Esophagus muscularis mucosa (tissue), 4 donors: ENCODE measurements at regions not wholly inside any gene's neighbourhood (a gene's known extent, or its start where the extent isn't known, plus 50 kb on each side); places are given as distances from the start of the nearest gene placed in this dataset.

Experiments
- DNase-seq: peaks from one replicate; pipeline ENCODE4 v3.0.0-alpha.2; 2017; ENCODE audit errors: extremely low spot score
- H3K27ac ChIP-seq, 4 donors: fragments of 200-600 bp; sonication (generic); replicated peaks in 1 of 4; 1 replicate in 3 of 4; 2 replicates in 1 of 4; pipeline ENCODE4 v1.5.1; 2016 to 2019; ENCODE audit warnings: mild to moderate bottlenecking in 1 of 4
- H3K27me3 ChIP-seq, 4 donors: fragments of 200-600 bp; sonication (generic); one replicate each; pipeline versions ENCODE4 v1.5.1 to v1.6.0; 2016 to 2019
- H3K36me3 ChIP-seq, 4 donors: fragments of 200-600 bp; sonication (generic); one replicate each; pipeline ENCODE4 v1.5.1; 2016 to 2019
- H3K4me1 ChIP-seq, 4 donors: fragments of 200-600 bp; sonication (generic); one replicate each; pipeline ENCODE4 v1.5.1; 2016 to 2019
- H3K4me3 ChIP-seq, 4 donors: fragments of 200-600 bp; sonication (generic); 1 replicate in 2 of 4; 2 replicates in 2 of 4; pipeline ENCODE4 v1.5.1; 2016 to 2019; ENCODE audit warnings: mild to moderate bottlenecking in 4 of 4, moderate library complexity in 1 of 4
- H3K9me3 ChIP-seq, 4 donors: fragments of 200-600 bp; sonication (generic); 1 replicate in 3 of 4; 2 replicates in 1 of 4; pipeline ENCODE4 v1.5.1; 2016 to 2019
- CTCF ChIP-seq, 3 experiments: fragments of 200-600 bp in 2 of 3; fragments of 450-650 bp in 1 of 3; sonication (generic) in 2 of 3; IDR thresholded peaks; one replicate each; pipeline ENCODE4 v1.5.1; 2017 to 2019; ENCODE audit warnings: antibody characterized with exemption in 3 of 3, mild to moderate bottlenecking in 2 of 3, moderate library complexity in 1 of 3
- EP300 ChIP-seq: sonication (generic); formaldehyde crosslinking; IDR thresholded peaks from one replicate; pipeline ENCODE4 v1.6.1; 2017; ENCODE audit warnings: antibody characterized with exemption
- POLR2A ChIP-seq: fragments of 450-650 bp; IDR thresholded peaks from one replicate; pipeline ENCODE4 v1.6.1; 2017; ENCODE audit warnings: antibody characterized with exemption, moderate library complexity, mild to moderate bottlenecking, low read depth
- POLR2AphosphoS5 ChIP-seq, 2 donors: sonication (generic); formaldehyde crosslinking; IDR thresholded peaks; one replicate each; pipeline ENCODE4 v1.6.1; 2017; ENCODE audit warnings: antibody characterized with exemption in 2 of 2
- WGBS: methylation state at CpG from one replicate; pipeline ENCODE4 v1.1.5; 2018; 5-methylcytosine and 5-hydroxymethylcytosine counted together
- intact Hi-C: fragments of 100-400 bp; cut with DNase I; formaldehyde crosslinking; loops from one replicate; pipeline ENCODE4 v1.15.1; 2023

- no peak overlapping the region for H3K4me3 ChIP-seq
- H3K27ac ChIP-seq: no peak overlapping the region
- no peaks in the 10 kb centered on the region for H3K27me3 ChIP-seq
- intact Hi-C loops: no loop called here
- DNase-seq: no peak
- H3K9me3 ChIP-seq: peaks cover 0 to 13% (median 0%) of the 10 kb centered on the region in 4 donors
- H3K4me1 ChIP-seq: no peaks in the 10 kb centered on the region
- WGBS: 95% methylated on average over 3 of the region's 3 CpGs
- H3K36me3 ChIP-seq: no peaks in the 10 kb centered on the region
- TF ChIP-seq EP300: no peak
- TF ChIP-seq POLR2A: no peak
- TF ChIP-seq POLR2AphosphoS5 (IDR thresholded peaks at IDR 0.05): no peak
Measured at GRCh38 chr6:153931431-153931830, 107.6 kb upstream of the OPRM1 start.

- H3K27ac ChIP-seq: no peak overlapping the region
- intact Hi-C loops: no loop called here
- TF ChIP-seq EP300 (no peak), POLR2A (no peak), CTCF (IDR thresholded peaks at IDR 0.05) (no peak), POLR2AphosphoS5 (IDR thresholded peaks at IDR 0.05) (no peak)
Measured at GRCh38 chr6:153927867-153928266, 111.2 kb upstream of the OPRM1 start.

GRCh38 chr6:153898360-153899059, 140.5 kb upstream of the OPRM1 start:
- no peak for TF ChIP-seq EP300
- no peak for TF ChIP-seq POLR2AphosphoS5 (IDR thresholded peaks at IDR 0.05)
- no peak for TF ChIP-seq POLR2A
- TF ChIP-seq CTCF (IDR thresholded peaks at IDR 0.05): no peak
- no peak for DNase-seq
- 74% methylated on average over 8 of the region's 8 CpGs for WGBS

More at GRCh38 chr6:153927867-153928266, 111.2 kb upstream of the OPRM1 start:
- WGBS: 98% methylated on average over 1 of the region's 1 CpG
- Histone ChIP-seq H3K4me3 (no peak overlapping the region), H3K27me3 (no peaks in the 10 kb centered on the region), H3K4me1 (no peaks in the 10 kb centered on the region), H3K36me3 (no peaks in the 10 kb centered on the region), H3K9me3 (peaks cover 0 to 6% (median 0%) of the 10 kb centered on the region in 4 donors)
- DNase-seq: no peak

GRCh38 chr6:153882411-153882810, 156.6 kb upstream of the OPRM1 start:
- DNase-seq: no peak
- Histone ChIP-seq H3K4me3 (no peak overlapping the region), H3K9me3 (peaks cover 0 to 3% (median 0%) of the 10 kb centered on the region in 4 donors), H3K27me3 (no peaks in the 10 kb centered on the region), H3K36me3 (no peaks in the 10 kb centered on the region), H3K4me1 (no peaks in the 10 kb centered on the region), H3K27ac (no peak overlapping the region)
- intact Hi-C loops: no loop called here
- TF ChIP-seq CTCF (IDR thresholded peaks at IDR 0.05) (no peak), POLR2AphosphoS5 (IDR thresholded peaks at IDR 0.05) (no peak), POLR2A (no peak), EP300 (no peak)

More at GRCh38 chr6:153898360-153899059, 140.5 kb upstream of the OPRM1 start:
- Histone ChIP-seq H3K4me3 (no peak overlapping the region), H3K27ac (no peak overlapping the region), H3K4me1 (no peaks in the 10 kb centered on the region), H3K9me3 (peaks cover 0 to 6% (median 0%) of the 10 kb centered on the region in 4 donors), H3K36me3 (no peaks in the 10 kb centered on the region), H3K27me3 (no peaks in the 10 kb centered on the region)
- intact Hi-C loops: no loop called here

DNA sequence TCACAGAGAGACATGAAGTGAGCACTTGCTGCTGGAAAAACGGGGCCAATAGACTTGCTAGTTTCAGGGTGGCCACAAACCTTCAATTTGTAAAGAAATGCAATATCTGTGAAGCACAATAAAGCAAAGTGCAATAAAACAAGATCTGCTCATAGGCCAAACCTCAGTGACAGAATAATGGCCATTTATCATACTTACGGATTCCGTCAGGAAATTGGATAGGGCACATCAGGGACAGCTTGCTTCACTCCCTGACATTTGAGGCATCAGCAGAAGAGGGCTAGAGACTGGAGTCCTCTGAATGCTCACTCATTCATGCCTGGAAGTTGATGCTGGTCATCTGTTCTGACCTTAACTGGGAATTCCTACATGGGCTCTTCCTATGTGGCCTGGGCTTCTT, 165.5 kb upstream of the OPRM1 start:
- WGBS: 93% methylated on average over 3 of the region's 3 CpGs
- intact Hi-C loops: no loop called here

More for the DNA sequence above, 165.5 kb upstream of the OPRM1 start:
- DNase-seq: no peak
- Histone ChIP-seq H3K4me3 (no peak overlapping the region), H3K36me3 (no peaks in the 10 kb centered on the region), H3K4me1 (no peaks in the 10 kb centered on the region), H3K27me3 (no peaks in the 10 kb centered on the region), H3K27ac (no peak overlapping the region), H3K9me3 (no peaks in the 10 kb centered on the region)
- no peak for TF ChIP-seq POLR2A
- no peak for TF ChIP-seq EP300
- no peak for TF ChIP-seq CTCF (IDR thresholded peaks at IDR 0.05)
- TF ChIP-seq POLR2AphosphoS5 (IDR thresholded peaks at IDR 0.05): no peak
